NCI-H2171 (cell line): ENCODE measurements at regions not wholly inside any gene's neighbourhood (a gene's known extent, or its start where the extent isn't known, plus 50 kb on each side); places are given as distances from the start of the nearest gene placed in this dataset.

Experiments used
- DNase-seq: peaks from one replicate; lab custom pipeline; 2025; lab: John Stamatoyannopoulos, UW

DNA sequence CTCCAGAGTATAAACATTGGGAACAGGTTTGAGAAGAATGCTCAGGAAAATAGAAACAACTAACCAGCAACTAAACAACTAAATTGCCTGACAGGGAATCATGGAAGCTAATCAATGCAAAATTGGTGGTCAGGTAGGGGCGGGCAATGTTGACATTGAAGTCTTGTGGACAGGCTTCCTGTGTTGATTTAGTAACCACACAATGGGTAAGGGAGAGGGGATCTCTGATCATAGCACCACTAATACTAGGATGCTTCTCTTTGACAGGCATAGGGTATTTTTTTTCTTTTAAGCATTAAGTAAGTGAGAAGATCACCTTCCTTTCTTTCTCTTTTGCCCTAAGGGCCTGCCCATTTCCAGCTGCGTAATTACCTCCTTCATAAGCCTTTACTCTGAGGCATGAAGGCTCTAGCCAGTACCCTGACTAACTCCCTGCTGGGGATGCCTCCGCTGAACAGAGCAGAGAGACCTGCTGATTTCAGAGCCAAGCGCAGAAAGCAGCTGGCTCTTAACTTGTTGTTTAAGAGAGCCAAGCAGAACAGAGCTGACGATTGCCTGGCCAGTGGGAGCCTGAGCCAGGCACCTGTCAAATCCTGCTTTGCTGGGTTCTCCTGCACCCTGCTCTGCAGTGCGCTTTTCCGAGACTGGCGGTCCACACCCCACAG lies 118.7 kb downstream of the BMP2 start:
- DNase-seq, result no peak

DNA sequence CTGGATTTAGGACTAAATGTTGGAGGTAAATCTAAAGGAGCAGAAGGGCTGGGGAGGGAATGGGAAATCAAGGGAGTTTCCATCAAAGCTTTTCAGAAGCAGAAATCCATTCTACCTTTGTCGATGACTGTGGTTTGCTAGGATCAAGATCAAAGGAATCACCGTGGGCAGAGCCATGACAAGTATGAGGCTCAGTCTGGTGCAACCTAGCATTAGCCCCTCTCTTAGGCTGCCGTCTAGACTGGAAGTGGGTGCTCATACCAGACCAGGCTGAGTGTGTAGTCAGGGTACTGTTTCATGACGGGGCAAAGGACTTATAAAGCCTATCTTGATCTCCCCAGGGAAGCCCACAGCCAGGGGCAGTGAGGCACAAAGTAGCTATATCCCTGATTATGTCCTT lies 120.5 kb downstream of the BMP2 start:
- no peak for DNase-seq

GRCh38 chr20:6888736-6889395 lies 121.4 kb downstream of the BMP2 start:
- DNase-seq, result no peak

- DNase-seq, result no peak
Measured at GRCh38 chr20:6892724-6893123, 125.2 kb downstream of the BMP2 start.

DNA sequence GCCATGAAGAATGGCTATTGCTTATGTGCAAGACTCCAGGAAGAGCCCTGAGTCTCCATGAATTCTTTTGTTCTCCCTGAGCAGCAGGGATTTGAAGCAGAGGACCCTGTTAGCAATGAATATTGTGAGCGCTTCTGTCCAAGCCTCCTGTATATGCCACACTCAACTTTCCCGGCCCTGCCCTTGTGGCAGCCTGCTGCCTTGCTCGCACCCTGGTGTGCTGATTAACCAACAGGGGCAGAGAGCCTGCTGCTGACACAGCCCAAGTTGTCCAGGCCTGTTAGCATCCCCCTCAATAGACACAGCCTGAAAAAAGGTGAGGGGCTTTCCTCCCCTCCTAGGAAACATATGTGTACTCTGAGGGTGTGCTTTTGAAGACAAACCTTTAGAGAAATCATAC lies 131.4 kb downstream of the BMP2 start:
- DNase-seq, result no peak

GRCh38 chr20:6906871-6907270 lies 139.4 kb downstream of the BMP2 start:
- no peak for DNase-seq

GRCh38 chr20:6908673-6909072 lies 141.2 kb downstream of the BMP2 start:
- DNase-seq, result no peak

GRCh38 chr20:6909608-6910007 lies 142.1 kb downstream of the BMP2 start:
- DNase-seq, result no peak

GRCh38 chr20:6914986-6915385 lies 147.5 kb downstream of the BMP2 start:
- DNase-seq, result no peak

DNA sequence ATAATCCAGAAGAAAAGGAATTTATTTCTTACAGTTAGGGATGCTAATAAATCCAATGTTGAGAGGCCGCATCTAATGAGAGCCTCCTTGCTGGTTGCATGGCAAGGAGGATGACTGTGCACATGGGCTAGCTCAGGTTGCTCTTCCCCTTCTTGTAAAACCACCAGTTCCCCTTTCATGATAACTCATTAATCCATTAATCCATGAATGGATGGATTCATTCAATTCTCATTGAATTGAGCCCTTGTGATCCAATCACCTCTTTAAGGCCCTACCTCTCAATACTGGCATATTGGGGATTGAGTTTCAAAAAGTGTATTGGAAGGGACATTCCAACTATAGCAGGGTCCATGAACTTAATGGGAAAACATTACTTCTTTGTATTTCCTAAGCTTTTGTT lies 149.5 kb downstream of the BMP2 start:
- DNase-seq, result no peak

DNA sequence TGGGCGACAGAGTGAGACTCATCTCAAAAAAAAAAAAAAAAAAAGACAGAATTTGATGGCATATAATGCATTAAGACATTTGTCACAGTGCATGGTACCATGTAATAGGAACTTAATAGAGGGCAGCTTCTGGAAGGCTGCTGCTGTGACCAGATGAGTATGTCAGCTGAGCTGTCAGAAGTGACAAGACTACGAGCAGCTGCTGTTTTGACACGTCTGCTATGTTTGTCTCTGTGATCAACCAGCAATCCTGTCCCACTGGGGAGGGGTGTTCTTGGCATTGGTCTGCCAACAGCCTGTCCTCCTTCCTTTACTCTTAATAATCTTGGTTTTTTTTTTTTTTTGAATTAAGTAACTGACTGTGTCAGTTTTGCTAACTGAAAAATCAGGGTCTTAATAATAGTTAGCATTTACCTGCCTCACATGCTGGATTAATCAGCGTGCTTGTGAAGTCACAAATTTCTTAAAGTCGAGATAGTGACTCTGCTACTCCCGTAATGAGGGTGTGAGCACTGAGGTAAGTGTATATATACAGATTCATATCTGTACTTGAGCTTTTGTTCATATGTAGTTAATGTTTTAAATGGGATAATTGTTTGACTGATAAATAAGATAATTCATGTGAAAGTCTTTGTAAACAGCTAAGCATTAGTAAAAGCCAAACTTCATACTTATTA lies 152.4 kb downstream of the BMP2 start:
- DNase-seq, result no peak

DNA sequence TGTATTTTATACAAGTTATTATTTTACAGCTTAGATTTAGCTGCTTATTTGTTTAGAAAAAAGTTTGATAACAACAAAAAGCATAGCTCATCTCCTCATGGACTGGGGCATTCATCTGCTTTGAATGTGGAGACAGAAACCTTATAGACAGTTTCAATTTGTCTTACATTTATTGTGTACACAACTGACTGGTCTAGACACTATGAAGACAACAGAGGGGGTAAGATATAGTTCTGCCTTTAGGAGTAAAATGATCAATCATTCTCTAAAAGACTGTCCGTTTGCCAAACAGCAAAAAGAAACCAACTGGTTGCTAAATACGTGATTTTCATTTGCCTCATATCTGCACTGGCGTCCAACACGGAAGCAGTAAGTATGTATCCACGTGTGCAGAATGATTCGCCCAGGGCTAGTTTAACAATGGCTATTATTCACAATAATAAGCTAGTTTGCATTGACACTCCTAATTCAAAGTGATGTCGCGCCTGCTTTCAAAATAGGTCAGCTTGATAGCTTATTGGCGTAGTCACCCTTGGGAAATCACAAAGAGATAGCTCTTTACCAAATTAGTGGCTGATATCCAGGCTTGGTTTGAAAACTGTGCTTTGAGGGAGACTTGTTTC lies 153.6 kb downstream of the BMP2 start:
- DNase-seq, result no peak

- DNase-seq, result no peak
Measured at GRCh38 chr20:6921717-6922386, 154.4 kb downstream of the BMP2 start.

- no peak for DNase-seq
Measured at GRCh38 chr20:6924681-6925080, 157.2 kb downstream of the BMP2 start.

DNA sequence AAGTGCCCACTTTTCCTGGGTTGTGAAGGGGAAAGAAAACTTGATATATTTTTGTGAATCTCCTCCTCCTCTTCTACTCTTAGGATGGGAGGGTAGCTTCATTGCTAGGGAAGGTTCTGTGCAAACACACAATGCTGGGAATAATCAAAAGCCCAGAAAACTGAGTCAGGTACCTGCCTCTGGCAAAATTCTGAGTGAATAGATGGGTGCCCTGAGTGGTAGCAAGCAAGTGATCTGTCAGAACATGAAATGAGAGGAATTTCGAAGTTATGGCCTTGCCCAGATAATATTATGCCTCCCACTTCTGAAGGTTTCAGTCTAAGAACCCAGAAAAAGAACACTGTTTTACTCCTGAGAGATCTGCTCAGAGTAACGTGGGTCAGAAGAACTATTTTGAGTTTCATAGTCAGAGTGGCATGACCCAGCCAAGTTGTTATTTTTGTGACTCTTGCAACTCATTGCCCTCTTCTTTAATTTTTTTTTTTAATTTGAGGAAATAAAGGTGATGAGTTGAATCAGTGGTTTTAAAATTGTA lies 158.3 kb downstream of the BMP2 start:
- DNase-seq, result no peak

GRCh38 chr20:6940048-6940447 lies 172.6 kb downstream of the BMP2 start:
- no peak for DNase-seq

DNA sequence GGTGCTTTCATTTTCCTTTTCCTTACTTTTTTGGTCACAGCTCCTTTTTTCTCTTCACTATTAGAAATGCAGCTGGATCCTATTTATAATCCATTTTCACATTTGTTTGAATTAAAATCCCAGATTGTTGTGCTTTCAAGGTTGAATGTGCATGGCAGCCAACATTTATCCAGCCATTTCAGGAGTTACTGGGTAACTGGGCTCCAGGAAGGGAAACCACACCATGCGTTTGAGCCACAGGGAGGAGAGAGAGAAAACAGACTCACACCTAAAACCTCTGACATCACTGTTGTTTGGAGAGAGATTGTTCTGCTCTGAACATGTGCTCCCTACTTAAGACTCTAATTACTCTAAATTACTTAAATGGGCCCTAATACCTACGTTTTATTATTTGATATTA lies 173.4 kb downstream of the BMP2 start:
- no peak for DNase-seq

GRCh38 chr20:6941571-6941970 lies 174.1 kb downstream of the BMP2 start:
- DNase-seq, result no peak

- DNase-seq, result no peak
Measured at GRCh38 chr20:6942266-6942665, 174.8 kb downstream of the BMP2 start.

GRCh38 chr20:6944292-6944691 lies 176.8 kb downstream of the BMP2 start:
- no peak for DNase-seq

GRCh38 chr20:6953611-6954010 lies 186.1 kb downstream of the BMP2 start:
- DNase-seq, result no peak

DNA sequence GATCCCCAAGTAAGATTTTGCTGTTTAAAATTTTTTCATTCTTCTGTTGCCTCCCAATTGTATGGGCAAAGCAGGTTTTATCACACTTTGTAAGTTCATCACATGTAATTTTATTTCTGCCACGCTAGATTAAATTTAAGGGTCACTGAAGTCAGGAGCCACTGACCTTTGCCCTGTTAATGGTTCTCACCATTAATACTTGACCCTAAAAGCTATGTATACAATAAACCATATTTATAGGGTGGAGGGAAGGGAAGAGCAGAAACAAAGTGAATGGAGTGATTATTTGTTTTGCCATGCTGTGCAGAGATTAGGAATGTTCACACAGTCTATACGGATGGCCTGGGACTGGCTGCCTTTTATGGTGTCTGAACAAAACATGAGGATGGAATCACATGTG lies 186.7 kb downstream of the BMP2 start:
- DNase-seq, result no peak
